TTC549 (cell line): ENCODE measurements at regions not wholly inside any gene's neighbourhood (a gene's known extent, or its start where the extent isn't known, plus 50 kb on each side); places are given as distances from the start of the nearest gene placed in this dataset.
A peak's percentile ranks its signal among the peaks of the same experiment; 100 is the strongest.

ENCODE experiments used
- FAIRE-seq: peaks from 2 replicates; lab custom pipeline; 2012; peaks lifted over from hg19 to GRCh38; lab: Jason Lieb, UNC

DNA sequence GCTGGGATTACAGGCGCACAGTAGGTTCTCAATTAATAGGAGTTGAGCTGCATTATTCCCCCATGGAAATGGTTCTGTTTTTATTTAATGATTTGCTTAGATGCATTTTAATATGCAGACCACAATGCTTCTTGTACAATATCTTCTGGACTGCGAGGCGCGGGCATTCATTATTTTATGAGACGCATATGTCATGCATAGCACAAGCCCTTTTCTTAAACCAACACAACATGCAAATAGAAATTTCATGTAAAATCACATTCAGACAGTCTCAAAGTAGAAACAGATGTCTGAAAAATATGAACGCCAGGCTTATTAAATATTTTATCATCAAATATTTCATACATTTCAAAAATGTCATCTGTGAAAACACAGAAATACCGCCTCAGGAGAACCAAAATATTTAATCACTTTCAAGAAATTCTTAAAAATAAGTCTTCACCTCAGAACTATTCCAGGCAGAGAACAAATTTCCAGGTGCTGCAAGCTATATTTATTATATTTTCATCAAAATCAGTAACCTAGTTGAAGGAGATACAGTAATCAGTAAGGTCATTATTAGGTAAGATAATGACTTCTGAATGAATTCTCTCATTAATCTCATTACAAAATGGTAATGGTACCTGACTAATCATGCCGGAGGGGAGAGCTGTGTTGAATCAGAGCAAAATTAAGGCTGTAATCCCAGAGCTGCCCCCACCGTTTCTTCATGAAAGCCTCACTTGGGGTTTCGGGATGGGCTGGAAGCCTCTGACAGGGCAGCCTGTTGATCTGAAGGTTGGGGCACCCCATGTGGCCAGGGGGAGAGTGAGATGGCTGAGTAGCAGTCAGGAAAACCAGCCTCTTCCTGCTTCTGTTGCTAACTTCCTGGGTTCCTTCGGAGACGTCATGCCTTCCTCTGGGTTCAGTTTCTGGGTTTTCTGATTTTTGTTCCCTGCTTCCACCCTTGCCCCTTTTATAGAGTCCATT lies 133.9 kb upstream of the ZNF618 start:
- FAIRE-seq, result no peak

DNA sequence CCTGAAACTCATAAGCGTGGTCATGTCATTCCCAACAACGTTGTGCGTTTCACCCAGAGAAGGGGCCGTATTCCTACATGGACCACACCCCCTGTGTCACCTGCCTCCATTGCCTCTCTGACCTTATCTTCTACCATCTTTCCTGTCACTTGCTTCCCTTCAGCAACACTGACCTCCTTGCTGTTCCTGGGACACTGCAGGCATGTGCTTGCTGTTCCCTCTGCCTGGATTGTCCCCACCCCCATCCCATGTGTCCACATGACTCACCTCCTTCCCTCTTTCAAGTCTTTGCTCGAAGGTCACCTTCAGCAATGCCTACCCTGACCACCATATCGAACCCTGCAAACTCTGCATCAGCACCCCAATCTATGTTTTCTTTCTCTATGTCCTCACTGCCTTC lies 133.2 kb upstream of the ZNF618 start:
- no peak for FAIRE-seq

DNA sequence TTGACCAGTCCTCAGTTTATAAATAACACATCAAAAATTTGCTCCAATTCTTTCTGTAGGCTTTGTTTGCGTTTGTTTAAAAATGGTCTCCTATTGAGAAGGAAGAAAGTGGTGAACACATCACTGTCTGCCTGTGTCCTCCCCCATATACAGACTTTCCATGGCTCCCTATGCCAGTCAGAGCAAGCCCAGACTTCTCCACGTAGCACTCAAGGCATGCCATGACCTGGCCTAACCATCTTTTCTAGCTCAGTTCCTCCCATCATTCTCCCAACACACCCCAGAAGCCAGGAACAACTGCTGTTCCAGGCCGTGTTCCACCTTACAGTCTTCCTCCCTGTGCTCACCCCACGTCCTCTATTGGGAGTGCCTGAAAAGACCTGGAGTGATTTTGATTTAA lies 129.6 kb upstream of the ZNF618 start:
- FAIRE-seq, result no peak

DNA sequence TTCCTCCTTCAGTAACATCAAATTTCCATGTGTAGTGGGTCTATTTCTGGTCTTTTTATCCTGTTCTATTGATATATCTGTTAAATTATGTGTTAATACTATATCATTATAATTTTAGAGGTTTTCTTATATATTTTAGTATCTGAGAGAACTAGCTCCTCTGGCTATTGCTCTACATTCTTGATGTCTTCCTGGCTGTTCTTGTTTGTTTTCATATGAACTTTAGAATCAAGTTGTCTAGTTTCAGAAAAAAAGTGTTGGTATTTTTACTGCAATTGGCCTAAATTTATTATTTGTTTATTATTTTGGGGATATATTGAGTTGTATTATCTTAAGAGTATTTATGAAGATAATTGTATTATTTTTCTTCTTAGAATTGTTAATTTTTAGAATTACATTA lies 128.0 kb upstream of the ZNF618 start:
- FAIRE-seq, result peak; percentile 51

DNA sequence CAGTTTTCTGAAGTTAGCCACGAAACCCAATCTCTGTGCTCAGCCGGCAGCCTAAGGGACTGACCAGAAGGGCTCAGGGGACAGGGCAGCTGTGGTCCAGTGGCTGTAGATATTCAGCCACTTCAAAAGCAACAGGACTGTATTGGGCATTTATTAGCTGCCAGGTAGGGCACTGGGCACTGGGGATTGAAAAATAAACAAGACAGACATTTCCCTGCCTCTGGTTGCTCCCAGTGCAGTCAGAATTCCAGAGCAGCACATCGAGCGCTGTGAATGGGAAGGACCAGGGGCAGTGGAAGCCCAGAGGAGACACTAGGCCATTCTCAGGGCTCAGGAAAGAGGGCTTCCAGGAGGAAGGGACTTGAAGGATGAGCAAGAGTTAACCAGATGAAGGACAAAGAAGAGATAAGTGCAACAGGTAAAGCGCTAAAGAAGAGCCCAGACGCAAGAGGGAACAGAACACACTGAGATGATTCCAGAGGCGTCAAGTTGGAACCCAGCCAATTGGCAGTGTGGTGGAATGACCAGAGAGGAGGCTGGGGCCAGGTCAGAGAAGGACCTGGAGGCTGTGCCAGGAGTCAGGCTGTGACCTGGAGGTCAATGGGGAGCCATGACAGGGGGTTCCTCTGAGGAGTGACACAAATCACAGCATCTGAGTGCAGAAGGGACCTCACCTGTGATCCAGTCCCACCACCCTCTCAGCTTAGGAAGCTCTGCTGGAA lies 122.5 kb upstream of the ZNF618 start:
- FAIRE-seq, result no peak

DNA sequence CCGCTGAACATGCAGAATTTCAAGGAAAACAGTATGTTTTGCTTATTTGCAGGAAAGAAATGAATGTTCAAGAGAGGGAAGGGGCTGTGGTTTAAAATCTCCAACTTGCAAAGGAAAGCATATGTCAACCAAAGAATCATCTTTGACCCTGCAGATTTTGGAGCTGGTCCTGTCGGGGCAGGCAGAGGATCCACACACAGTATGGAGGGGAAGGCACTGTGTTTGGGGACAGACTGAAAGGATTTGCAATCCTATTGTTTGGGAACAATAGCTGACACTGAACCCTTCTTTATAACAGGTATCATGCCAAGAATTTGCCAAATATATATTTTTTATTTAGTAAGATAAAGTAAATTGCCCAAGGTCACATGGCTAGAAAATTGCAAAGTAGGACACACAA lies 121.4 kb upstream of the ZNF618 start:
- no peak for FAIRE-seq

DNA sequence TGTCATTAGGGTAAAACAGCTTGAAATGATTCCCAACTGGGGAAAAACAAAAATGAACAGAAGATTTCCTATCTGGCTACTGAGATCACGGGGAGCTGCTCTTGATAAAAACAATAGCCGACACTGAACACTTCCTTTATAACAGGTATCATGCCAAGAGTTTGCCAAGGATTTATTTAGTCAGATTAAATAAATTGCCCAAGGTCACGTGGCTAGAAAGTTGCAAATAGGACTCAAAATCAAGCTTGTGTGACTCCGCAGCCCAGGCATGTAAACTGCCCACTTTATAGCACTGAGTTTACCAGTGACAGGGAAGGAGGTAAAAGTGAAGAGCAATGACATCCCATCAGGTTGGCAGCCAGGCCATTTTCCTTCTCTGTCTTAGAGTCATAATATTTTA lies 120.7 kb upstream of the ZNF618 start:
- no peak for FAIRE-seq

DNA sequence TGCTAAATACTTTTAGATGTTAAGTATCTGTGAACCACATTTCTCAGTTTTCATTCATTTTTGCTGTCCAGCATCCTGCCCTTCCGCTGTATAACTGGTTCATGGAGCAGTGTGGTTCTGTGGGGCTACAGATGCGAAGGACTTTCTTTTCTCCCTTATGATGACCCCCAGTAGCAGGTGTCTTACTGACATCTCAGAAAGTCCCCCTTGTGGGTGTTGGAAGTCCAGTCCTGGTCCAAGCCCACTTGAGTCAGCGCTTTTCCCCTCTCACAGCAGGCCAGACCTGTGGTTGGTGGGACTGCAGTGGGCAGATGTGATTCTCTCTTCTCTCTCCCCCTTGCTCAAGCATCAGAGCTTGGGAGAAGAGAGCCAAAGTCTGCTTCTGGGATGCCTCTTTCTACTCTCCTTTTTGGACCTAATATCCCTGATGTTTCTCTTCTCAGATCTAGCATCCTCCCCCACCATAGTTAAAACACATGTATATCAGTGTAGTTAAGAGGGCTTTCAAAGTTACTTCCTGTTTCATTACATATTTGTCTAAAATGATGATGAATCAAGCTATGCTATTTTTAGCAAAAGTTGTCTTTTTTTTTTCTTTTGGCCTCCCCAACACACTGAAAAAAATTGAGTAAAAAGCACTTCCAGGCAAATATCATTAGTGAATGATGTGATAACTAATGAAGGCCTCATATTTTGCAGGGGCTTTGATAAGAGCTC lies 119.5 kb upstream of the ZNF618 start:
- FAIRE-seq, result no peak

DNA sequence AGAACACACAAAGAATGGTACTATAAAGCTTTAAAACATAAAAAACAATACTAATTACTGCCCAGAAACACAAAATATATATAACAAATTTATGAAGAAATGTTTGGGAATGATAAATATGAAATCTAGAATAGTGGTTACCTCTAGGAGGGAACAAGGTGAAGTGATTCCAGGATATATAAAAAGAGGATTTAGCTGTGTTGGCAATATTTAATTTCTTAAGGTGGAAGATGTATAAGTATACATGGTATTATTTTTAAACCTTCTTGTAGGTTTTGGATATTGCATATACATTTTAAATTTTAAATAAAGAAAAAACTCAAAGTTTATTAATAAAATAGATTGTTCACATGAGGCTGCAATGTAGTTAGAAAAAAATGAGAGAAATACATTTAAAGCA lies 112.7 kb upstream of the ZNF618 start:
- FAIRE-seq, result no peak

DNA sequence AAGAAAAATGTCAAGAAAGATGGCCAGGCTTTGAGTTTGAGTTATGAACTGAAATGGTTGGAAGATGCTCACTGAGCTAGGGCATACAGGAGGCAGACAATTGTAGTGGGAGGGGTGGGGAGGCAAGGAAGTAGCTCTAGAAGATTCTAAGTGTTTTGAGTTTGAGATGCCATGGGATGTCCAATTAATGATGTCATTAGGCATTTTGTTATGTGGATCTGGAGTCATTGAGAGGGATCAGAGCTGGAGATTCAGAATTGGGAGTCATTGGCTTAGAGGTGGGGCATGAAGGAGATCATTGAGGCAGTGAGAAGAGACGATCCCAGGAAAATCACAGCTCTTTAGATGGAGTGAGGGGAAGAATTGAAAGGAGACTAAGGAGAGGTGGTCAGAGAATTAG lies 111.5 kb upstream of the ZNF618 start:
- no peak for FAIRE-seq

DNA sequence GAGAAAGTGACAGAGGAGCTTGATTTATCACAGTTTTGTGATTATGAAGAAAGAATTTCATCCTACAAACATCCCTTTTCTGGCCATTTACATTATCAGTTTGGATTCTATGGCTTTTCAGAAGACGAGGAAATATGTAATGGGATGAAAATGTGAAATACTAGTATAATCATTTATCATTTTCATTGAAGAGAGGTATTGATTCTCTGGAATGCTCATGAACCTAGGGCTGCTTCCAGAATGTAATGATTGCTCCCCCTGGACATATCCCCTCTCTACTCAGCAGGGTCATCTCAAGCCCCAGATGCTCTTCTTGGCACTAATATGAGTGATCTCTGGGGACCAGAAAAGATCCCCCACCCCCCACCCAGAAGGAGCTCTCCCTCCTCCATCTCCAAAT lies 106.7 kb upstream of the ZNF618 start:
- no peak for FAIRE-seq

DNA sequence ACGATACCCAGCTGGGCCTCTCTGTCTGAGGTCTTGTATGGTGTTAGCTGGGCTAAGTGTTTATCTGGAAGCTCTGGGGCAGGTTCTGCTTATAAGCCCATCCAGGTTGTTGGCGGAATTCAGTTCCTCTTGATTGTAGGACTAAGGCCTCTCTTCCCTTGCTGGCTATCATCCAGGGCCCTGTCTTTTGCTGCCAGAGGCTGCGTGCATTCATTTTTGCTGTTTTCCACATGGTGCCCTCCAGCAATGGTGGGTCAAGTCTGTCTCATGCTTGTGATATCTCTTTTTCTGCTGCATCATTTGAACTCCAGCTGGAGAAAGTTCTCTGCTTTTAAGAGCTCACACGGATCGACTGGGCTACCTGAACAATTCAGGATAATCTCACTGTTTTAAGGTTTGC lies 105.7 kb upstream of the ZNF618 start:
- FAIRE-seq, result no peak

DNA sequence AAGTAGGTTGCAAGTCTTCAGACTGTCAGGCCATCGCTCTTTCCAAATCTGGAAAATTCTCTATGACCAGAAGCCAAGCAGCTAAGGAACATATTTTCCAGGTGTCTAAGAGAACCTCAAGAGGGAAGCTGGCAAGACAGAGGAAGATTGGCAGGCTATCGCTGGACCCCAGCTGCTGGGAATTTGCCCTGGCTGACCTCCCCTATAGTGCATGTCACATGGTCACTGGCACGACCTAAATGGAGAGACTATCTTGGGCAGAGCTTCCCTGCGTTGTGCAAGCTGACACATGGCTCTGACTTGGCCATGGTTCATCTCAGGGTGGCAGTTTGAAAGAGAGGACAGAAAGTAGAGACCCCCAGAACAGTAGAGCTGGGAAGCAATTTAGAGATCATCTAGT lies 104.9 kb upstream of the ZNF618 start:
- FAIRE-seq, result no peak

DNA sequence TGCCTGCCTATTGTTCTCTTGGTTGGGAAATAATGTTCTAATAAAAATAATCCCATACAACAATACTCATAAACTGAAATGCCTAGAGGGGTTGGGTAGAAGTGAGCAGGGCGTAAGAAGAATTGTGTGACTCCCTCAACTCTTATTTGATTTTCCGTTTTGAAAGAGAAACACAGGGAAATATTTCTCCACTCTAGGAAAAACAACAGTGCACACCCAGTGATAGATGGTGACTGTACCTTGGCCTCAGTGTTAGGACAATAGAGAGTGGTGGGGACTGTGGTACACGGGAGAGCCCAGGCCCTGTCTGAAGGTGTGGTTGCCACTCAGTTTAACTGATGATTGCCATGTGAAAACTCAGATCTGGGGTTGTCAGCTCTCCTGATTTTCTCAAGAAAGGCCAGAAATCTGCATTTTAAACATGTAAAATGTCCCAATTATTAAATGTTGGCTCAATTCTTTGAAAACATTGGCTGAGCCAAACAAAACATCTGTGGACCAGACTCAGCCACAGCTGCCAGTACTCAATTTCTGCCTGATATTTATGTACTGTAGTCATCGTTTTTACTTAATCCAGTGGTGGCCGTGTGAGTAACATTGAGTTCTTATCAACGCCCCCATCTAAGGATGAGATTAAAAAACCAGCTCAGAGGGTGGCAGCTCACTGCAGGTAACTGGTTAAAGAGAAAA lies 103.8 kb upstream of the ZNF618 start:
- no peak for FAIRE-seq

DNA sequence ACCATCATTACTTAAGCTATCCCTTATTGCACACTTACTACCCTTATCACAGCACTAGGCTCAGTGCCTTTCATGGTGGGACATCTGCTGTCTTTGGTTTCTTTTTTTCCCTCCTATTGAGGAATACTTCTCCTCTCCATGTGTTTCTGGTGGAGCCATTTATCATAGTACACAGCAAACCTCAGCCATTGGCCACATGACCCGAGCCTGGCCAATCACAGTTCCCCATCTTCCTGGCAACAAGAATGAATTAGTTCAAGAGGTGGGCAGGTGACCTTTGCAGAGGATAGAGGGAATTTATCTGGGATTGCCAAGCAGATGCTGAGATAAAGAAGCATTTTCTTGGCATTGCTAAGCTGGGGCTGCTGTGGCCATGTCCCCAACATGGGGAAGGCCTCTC lies 101.1 kb upstream of the ZNF618 start:
- FAIRE-seq, result no peak

DNA sequence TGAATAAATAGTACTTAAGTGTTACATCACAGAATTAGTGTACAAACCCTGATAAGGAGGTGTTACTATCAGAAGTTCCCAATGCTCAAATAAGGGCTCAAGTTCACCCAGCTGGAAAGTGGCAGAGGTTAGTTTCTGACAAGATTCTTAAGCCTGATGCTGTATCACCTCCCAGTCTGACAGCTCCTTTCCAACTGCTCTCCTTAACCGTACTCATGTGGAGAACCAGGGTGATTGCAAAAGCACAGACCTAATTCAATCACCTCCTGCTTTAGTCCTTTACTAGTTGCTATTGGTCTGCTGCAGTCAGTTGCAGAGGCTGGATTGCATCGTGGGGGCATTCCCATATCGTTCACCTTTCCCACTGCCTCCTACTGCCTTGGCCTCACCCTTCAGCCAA lies 100.4 kb upstream of the ZNF618 start:
- FAIRE-seq, result no peak

DNA sequence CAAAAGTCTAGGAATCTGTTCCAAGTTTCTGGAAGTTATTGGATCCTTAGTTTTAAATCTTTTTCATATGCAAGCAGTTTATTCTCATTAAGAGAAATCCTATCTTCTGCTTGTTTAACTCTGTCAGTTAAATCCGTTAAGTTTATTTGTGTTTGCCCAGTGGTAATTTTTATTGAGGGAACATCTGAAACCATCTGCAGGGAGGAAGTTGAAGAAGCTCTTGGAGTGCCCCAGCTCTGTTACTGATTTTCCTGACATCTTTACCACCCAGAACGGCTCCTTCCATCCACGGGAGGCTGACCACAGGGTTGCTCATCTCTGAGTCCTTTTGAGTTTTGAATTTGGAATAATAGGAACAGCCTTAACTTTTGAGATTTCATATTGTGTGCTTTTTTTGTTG lies 99.9 kb upstream of the ZNF618 start:
- no peak for FAIRE-seq

DNA sequence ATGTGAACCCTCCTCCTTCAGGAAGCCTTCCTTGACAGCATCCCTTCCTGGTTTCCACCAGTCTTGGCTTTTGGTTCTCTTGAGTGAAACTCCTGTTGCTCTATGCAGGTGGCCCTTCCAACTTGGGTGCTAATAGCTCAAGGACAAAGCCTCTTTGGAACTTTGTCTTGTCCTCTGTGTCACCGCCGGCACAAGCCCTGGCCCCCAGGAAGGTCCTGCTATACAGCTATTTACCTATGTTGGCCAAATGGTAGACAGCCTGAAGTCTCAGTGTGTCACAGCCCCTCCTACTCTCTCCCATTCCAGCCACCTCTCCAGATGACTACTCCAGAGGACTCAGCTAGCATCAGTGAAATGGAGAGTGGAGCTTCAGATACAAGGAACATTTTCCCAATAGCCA lies 94.7 kb upstream of the ZNF618 start:
- FAIRE-seq, result no peak

DNA sequence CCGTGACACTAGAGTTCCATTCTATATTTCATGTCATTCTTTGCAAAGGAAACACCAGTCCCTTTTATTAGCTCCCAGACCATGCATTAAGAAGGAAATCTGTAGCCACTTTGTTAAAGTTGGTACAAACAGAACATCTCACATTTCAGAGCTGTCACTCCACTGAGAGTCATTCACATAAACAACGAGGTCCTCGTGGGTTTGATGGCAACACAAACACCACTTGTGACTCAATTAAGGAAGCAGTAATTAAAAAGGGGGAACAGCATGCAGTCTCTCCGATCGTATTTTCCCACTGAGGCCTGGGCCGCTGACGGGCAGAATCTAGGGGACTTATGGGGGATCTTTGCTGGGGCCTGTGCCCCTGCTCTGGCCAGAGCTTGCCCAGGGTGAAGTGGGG lies 94.2 kb upstream of the ZNF618 start:
- no peak for FAIRE-seq

DNA sequence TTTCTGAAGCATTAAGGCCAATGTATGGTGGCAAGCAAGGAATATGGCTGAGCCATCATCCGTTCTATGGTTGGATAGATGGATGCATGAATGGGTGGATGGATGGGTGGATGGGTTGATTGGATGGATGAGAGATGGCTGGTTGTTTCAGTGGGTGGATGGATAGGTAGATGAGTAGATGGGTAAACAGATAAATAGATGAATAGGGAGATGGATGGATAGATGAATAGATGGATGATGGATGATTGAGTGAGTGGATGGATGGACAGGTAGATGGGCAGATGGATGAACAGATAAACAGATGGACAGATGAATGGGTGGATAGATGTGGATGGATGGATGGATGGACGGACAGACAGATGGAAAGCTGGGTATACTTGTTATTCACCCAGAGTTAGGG lies 92.6 kb upstream of the ZNF618 start:
- no peak for FAIRE-seq

DNA sequence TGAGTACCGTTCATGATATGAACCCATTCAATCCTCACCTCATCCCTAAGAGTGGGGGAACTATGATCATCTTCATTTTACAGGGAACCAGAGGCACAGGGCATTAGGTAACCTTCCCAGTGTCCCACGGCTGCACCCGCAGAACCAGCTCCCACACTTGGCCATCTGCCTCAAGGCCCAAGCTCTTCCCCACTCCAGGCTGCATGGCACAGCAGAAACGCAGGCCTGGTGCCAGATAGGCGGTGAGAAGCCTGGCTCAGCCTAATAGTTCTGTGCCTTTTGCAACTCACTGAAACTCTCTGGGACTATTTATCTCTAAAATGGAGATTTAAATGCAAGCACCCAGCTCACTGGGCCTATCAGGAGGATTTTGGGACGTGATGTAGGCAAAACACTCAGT lies 90.8 kb upstream of the ZNF618 start:
- FAIRE-seq, result no peak

DNA sequence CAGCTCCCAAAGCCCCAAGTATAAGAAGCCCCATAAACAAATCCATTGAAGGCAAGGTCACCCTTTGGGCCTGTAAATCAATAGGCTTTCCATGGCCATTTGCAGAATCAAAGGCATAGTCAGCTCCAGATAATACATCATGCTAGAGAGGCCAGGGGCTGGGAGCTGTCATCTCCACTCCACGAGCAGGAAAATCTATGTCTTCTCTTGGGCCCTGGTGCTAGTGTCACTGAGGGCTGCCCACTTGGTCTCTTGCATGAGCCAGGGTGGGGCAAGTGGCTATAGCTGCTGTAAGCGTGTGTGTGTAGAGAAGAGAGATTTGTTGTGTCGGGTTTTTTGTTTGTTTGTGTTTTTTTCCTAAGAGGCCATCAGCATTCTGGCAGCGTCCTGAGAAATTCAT lies 90.0 kb upstream of the ZNF618 start:
- no peak for FAIRE-seq

DNA sequence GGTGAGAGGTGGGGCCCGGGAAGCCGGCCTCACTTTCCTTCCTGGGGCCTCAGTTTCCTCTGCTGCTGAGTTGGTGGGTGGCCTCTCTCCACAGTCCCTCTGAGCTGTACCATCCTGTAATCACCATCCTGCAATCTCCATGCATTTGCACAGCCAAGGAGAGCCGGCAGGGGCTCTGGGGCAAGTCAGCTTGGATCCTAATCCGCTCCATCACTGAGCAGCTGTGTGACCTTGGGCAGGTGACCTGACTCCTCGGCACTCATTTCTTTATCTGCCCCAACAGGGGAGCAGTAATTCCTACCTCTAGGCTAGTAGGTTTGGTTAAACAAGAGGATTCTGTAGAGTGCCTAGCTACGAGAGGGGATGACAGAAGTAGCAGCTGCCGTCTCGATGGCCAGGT lies 88.2 kb upstream of the ZNF618 start:
- no peak for FAIRE-seq
